ENCODE measurements at regions not wholly inside any gene's neighbourhood (a gene's known extent, or its start where the extent isn't known, plus 50 kb on each side); places are given as distances from the start of the nearest gene placed in this dataset.

GRCh38 chr14:32020882-32021281, 56.2 kb upstream of the ARHGAP5 start (continued):
- TF ChIP-seq MGA (IDR thresholded peaks at IDR 0.05): no peak
- TF ChIP-seq HSF4 (CRISPR knock-in tag; IDR thresholded peaks at IDR 0.05; ENCODE audit: borderline replicate concordance): peak; percentile 94
- no peak for TF ChIP-seq GMEB1 (CRISPR knock-in tag; IDR thresholded peaks at IDR 0.05)
- no peak for TF ChIP-seq ZFX (CRISPR knock-in tag; IDR thresholded peaks at IDR 0.05)
- TF ChIP-seq ATF4 (CRISPR knock-in tag; IDR thresholded peaks at IDR 0.05): peak; percentile 50; the same call in 1 of the 2 replicates
- TF ChIP-seq ZNF311 (CRISPR knock-in tag; IDR thresholded peaks at IDR 0.05): 0 out of 2 replicates have a peak, but pooled peaks have one; percentile 31
- TF ChIP-seq, protein P1, sequence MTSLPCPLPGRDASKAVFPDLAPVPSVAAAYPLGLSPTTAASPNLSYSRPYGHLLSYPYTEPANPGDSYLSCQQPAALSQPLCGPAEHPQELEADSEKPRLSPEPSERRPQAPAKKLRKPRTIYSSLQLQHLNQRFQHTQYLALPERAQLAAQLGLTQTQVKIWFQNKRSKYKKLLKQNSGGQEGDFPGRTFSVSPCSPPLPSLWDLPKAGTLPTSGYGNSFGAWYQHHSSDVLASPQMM (CRISPR knock-in tag; IDR thresholded peaks at IDR 0.05): no peak
- TF ChIP-seq RAD51 (IDR thresholded peaks at IDR 0.05; ENCODE audit: borderline replicate concordance, low read depth): no peak
- no peak for TF ChIP-seq NFYB (IDR thresholded peaks at IDR 0.05; ENCODE audit: extremely low read depth, insufficient read length)
- TF ChIP-seq TEAD2 (tag; IDR thresholded peaks at IDR 0.05): peak; percentile 96
- no peak for TF ChIP-seq ZBTB1 (CRISPR knock-in tag; IDR thresholded peaks at IDR 0.05; ENCODE audit: borderline replicate concordance, low read depth)
- TF ChIP-seq VEZF1 (CRISPR knock-in tag; IDR thresholded peaks at IDR 0.05): 0 out of 2 replicates have a peak, but pooled peaks have one; percentile 11
